HG02763 (cell line): ENCODE measurements at regions not wholly inside any gene's neighbourhood (a gene's known extent, or its start where the extent isn't known, plus 50 kb on each side); places are given as distances from the start of the nearest gene placed in this dataset.
"Not testable (repeated sequence)": the region's sequence is repeated elsewhere in the genome, so short reads cannot be mapped to it uniquely, and the experiment has no call there.

ENCODE experiments used
- ATAC-seq: cut with Tn5 transposase; IDR thresholded peaks from one replicate; pipeline ENCODE4 v1.9.1; 2021; ENCODE audit warnings: mild to moderate bottlenecking, moderate library complexity; ENCODE audit not compliant: unreplicated experiment

DNA sequence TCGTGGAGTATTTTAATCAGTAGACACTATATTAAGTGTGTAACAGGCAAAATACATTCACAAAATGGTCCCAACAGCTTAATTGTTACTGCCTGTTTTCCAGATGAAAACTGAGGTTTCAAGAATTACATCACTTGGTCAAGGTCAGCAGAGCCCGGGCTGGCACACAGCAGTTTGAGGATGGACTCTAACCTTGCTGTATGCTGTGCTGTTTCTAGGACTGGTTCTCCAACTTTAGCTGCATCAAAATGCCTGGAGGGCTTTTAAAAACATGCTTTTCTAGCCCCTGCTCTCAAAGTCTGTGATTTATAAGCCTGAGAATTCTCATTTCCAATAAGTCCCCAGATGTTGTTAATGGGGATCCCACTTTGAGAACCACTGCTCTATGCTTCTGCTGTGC, 247.1 kb upstream of the FZD8 start:
- no peak for ATAC-seq

DNA sequence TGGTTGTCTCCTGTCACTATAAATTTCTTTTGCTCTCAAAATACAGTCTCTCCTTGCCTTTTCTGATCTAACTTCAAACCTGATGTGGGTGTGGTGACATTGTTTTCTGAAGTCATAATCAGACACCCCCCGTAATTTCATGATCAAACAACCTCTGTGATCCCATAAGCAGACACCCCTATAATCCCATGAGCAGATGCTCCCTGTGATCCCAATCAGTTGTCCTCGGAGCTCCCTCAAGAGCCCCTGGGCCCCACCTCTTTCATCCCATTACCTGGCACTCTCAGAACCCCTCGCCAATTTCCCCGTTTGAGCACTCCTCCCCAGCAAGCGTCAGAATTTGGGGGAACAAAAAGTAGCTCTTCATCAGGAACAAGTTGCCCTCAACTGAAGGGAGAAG, 246.3 kb upstream of the FZD8 start:
- no peak for ATAC-seq

DNA sequence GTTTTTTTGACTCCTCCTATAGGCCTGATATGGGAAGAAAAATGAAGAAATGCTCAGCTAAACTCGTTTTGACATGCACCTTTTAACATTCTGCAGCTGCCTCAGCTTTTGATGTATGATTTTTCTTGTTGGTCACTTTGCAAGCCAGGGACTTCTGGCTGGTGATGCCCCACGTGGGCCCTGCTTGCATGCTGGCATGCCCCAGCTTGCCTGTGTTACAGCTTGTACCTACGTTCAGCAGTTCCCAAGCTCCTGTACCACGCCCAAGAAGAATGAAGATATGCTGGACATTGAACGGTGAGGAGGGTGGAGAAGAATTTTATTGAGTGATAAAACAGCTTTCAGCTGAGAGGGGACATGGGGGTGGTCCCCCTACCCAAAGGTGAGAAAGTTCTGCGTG, 245.6 kb upstream of the FZD8 start:
- ATAC-seq, result no peak

DNA sequence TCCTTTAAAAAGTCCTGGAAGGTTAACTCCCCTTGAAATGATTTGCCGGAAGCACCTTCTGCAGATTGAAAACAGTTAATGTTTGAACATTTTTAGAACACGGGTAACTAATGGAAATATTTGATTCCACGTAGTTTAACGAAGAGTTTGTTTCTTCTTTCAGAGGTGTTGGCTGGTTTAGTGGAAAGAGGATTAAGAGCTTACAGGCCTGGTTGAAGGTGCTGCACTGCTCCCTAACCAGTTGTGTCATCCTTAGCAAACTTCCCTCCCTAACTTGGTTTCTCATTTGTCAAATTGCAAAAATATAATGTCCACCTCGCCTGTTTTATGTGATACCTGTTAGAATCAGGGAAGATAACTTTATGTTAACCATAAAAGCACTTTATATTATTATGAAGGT, 243.0 kb upstream of the FZD8 start:
- ATAC-seq, result no peak

DNA sequence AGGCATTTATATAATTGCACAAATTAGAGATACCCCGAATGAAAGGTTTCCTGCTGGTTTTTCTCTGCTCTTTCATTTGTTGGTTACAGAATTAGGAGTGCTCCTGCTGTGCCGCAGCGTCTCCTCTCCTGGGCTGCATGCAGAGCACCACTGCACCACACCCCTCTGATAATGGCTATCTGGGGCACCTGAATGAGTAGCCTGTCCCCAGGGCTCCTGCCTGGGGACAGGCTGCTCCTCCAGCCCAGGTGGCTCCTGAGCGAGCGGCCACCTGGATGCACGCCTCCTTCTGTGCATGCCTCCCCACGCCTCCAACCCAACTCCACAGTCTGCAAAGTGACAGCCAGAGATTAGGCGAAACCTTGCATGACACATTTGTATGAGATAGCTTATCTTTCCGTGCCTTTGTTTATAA, 242.6 kb upstream of the FZD8 start:
- ATAC-seq, result no peak

DNA sequence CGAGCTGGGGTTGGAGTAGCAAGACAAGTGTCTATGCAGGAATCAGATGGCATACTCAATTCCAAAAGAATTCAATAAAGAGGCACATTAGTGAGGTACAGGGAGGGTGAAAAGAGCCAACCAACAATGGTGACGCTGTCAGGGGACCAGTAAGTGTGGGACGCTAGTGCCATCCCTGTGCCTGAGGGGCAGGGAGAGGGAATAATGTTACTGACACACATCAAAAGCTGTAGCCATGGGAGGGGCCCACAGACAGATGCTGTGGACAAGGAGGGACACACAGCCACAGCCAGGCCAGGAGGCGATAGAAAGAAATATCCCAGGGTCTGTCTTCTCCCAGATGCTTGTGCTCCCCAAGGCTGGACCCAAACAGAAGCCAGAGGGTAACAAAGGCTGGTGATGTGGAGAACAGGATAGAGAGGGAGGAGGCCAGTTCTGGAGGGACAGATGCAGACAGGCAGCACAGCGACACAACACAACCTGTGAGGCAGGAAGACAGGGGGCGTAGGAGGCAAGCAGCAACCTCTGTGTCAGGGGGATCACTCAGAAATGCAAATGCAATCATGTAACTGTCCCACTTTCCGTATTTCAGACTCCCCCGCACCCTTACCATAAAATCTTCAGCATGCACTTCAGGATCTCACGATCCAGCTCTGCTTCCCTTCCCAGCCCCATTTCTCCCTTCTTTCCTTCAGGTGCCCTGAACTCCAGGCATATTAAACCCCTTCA, 240.5 kb upstream of the FZD8 start:
- ATAC-seq, result no peak

DNA sequence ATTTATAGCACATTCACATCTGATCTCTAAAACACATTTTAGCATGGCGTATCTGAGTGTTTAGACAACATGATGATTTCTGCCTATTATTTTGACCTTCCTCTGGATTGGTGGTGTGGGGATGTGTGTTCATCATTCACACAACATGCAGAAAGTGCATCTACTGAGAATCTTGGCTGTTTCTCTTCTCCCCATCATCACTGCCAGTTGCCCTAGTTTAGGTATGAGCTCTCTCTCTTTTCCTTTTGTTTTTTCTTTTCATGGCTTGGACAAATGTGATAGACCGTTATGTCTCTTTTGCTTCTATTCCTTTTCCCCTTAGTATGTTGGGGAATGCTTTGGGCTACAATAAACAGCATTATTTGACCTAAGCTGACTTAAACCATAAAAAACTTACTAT, 239.2 kb upstream of the FZD8 start:
- ATAC-seq, result no peak

DNA sequence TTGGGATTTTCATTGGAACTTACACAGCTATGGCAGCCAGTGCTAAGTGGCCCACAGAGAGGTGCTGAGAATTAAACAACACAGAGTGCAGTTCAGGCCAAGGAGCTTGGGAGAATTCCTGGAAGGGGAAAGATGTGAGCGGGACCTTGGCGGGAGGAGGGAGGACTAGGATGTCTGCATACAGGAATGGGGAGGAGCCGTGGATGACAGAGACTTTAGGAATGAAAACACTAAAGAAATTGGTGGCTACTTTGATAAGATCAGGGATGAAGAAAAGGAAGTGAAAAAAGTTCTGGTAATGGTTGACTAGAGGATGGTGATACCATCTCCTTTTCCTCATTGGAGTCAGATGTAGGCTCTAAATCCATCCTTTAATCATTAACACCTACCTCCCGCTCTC, 234.2 kb upstream of the FZD8 start:
- no peak for ATAC-seq

DNA sequence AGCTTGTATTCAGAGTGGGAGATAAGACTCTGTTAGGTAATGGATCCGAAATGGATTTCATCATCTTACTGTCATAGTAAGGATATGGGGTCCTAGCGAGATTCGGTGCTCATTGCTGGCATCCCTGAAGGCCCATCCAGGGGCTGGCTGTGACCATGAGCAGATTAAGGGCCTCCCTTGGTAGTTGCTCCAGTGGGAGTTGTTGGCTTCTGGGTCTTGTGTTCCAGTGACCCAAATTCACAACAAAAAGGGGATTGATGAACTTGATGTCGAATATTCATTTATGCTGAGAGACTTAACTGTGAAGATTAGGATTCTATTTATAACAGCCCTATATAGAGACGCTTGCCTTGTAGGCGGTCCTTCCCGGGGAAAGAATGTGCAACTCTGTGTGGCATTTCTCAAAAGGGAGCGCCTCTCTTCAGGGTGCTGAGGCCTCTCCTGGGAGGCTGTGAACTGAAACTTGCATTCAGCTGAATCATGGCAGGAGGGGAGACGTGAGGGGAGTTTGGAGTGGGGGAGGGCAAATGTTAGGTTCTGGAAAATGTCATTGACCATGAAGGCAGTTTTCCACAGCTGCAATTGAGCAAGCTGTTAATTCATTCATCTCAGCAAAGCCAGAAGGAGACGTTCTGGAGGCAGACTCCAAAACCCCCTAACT, 233.1 kb upstream of the FZD8 start:
- no peak for ATAC-seq

DNA sequence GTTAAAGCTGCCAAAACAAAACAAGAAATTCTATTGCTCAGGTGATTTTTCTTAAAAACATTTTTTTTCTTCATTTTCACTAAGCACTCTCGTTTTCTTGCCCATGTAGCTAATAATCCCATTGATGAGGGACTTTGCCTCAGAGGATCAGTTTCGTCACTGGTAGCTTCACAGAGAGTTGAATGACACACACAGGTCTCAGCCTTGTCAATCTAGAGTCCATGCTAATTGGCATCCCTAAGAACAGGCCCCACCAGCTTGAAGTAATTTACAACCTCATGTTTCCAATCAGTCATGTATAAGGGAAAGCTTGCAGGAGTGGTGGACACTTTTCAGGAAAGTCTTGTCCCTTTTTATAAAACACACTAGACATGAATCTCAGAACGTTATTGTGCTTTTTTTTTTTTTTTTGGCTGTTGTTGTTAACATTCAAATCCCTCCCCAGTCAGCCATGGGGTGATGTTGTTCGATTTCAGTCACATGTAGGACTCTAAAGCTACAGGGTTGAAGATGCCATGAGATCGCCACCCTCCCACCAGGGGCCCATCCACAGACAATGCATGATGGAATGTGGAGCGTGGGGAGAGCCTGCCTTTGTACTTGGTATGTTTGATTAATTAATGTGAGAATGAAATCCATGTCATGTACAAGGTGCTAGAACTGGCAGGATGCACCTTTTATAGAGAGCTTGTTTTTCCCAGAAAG, 232.4 kb upstream of the FZD8 start:
- no peak for ATAC-seq

DNA sequence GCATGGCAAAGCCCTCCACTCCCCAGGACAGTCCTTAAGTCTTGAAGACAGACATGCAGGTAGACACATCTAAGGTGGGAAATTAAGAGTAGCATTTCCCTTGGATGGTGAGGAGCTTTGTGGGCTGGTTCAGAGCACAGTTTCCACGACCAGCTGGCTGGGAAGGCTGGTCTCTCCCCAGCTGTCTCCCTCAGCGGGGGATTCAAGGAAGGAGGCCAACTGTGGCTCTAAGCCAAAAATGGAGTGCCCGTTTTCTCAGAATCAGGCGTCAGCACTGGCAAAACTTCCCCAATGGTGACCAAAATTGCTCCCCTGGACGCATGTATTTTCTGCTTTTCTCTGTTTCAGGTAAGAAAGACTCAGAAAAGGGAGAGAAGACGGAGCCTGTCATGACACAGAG, 230.6 kb upstream of the FZD8 start:
- no peak for ATAC-seq

DNA sequence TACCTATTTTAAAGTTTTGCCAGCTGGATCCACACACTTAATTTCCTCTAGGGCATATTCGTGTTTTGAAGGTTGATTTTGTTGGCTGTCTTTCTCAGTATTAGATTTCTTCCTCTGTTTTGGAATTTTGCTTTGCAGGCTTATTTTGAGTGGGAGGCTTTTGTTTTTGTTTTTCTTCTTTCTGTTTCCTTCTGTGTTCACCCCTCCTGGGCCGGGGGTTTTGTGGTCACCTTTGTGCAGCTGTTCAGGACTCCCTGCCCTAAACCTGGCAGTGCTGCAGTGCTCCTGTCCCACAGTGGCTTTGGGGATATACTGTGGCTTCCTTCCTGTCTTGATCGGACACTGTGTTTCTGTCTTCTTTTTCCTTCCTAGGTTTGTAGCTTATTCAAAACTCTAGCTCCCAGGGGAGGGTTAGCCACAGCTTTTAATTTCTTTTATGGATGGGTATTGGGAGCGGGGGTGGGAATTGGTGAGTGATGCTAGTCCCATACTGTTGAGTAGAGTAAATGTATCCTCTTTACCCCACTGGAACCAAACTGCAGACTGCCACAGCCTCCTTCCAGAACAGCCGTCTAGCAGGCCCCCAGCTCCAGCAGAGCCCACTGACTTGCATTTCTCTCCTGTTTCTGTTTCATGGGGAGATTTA, 228.7 kb upstream of the FZD8 start:
- ATAC-seq, result no peak

DNA sequence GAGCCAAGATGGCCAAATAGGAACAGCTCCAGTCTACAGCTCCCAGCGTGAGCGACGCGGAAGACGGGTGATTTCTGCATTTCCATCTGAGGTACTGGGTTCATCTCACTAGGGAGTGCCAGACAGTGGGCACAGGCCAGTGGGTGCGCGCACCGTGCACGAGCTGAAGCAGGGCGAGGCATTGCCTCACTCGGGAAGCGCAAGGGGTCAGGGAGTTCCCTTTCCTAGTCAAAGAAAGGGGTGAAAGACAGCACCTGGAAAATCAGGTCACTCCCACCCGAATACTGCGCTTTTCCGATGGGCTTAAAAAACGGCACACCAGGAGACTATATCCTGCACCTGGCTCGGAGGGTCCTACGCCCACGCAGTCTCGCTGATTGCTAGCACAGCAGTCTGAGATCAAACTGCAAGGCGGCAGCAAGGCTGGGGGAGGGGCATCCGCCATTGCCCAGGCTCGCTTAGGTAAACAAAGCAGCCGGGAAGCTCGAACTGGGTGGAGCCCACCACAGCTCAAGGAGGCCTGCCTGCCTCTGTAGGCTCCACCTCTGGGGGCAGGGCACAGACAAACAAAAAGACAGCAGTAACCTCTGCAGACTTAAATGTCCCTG, 216.7 kb upstream of the FZD8 start:
- ATAC-seq, result not testable (repeated sequence)

DNA sequence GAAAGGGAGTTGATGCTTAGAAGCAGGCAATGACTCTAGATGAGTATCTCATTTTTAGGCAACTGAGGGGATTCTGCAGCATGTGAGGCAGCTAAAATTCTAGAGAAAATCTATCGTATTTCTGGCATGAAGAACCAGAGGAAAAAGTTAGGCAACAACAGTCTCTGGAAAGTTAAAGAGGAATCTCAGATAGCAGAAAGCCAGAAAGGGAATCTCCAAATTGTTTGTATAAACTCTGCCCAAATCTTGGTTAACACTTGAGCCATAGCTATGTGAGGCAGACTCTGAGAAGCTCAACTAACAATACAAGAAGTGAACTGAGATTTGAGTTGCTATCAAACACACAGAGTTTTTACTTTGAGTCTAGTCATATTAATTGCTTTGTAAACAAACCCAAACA, 215.8 kb upstream of the FZD8 start:
- ATAC-seq, result no peak

DNA sequence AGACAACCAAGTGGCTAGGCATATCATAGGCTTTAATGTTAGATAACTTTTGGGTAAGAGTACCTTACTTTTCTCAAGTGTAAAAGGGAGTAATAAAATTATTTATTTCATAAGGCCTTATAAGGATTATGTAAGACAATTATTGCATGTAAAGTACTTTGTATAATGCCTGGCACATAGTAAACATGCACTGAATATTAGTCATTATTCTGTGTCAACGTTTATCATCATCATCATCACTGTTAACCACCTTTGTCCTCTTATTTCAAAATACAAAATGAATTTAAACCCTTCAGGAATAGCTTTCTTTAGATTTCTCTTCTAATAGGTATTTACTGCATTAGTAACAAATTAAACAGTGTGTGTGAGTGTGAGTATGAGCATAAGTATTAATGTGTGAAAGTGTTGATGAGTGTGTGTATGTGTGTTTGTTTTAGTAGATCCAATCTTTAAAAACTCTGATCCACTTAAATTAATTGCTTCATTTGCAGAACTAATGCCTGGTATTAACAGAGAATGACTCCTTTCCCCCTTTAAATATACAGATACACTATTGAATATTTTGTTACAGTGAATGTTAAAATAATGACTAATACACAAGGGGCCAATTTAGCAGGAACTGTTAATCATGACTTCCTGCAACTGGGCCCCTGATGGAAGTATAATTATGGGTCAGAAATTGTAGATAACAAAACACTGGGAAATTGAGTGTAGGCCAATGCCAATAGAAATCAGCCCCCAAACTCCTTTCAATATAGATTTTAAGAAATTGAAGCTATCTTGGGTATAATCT, 213.3 kb upstream of the FZD8 start:
- ATAC-seq, result no peak

DNA sequence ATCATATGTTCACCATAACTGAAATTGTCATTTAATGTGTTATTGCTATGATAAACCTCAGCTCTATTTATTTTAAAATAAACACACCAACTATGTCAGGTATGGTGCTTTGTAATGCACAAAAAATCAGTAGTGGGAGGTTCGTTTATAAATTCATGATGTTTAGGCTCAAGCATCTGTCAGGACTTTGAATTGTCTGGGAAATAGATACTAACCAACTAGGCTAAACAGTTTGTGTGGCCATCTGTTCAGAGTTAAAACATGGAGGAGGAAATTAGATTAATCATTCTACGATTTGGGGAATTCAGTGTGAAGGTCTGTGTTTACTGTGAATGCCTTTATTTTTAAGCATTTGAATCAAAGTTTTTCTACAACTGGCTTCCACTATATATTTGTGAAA, 212.6 kb upstream of the FZD8 start:
- ATAC-seq, result no peak

DNA sequence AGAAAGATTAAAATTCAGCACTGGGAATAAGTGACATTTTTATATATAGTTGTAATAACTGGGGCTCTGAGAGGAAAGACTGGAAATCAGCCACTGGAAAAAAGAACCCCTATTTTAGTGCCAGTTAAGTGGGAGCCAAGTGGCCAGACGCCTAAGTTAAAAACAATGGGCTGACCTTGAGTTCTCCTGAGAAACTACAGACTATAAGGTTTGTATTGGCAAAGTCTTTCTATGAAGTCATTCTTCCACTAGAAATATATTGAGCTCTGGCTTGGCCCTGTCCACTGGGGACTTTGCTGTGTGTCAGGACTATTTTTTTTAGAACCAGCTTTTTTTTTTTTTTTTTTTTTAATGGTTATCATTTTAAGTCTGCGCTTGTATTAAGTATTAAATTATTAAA, 210.6 kb upstream of the FZD8 start:
- no peak for ATAC-seq

DNA sequence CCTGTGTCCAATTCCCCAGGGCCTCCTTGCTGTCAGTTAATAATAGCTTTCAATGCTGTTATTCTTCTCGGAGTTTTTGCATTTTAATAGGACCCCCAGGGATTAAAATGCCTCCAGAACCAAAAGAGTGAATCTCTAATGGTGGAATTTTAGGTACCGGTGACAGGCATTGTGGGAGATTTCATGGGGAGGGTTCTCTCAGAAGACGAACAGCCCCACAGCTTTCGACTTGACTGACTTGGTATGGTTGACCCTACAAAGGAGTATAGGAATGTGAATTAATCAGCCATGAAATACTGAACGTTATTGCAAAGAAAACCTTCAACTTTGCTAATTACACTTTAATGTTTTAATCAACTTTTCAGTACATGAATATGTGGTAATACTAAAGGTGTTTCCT, 206.3 kb upstream of the FZD8 start:
- no peak for ATAC-seq

DNA sequence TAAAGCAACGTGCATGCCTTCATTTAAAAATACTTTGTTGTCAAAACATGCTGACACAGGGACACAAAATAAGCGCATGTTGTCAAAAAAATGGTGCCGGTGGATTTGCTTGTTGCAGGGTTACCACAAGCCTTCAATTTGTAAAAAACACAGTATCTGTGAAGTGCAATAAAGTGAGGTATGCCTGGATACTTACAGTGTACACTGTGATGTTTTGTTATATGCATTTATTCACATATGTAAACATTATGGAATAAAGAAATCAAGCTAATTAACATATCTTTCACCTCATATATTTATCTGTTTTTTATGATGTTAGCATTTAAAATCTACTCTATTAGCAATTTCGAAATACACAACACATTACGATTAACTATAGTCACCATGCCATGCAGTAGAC, 202.6 kb upstream of the FZD8 start:
- ATAC-seq, result no peak

DNA sequence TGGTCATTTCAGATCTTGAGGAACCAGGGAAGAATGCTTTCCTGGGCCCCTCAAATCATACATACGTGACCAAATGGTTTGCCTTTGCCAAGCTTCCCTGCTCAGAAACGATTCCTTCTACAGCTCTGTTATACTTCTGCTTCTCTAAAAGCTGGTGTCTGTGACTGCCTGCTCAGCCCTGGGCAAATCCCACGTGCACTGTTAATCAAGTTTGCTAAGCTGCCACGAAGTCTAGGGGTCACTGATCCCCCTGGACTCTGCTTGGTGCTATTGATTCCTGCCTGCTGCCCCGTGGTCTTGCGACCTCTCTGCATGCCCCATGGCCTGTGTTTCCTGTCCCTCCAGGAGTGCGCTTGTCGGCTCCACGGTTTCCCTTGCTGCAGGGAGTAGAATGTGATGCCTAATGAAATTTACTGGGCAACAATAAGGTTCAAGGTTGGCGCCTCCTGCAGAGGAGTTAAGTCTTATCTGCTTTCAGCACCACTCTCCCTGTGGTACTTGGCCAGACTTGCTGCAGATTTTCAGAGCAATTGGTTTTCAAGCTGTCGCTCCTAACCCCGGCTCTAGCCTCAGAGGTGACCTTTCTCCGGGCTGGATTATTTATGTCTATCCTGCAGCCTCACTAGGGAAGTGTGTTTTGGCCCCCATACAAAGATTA, 201.6 kb upstream of the FZD8 start:
- ATAC-seq, result no peak
